ENCODE measurements at regions not wholly inside any gene's neighbourhood (a gene's known extent, or its start where the extent isn't known, plus 50 kb on each side); places are given as distances from the start of the nearest gene placed in this dataset.

- H2BK20ac ChIP-seq (ENCODE audit: low read depth, low read length, poor library complexity, severe bottlenecking): no peak overlapping the region
- no peak overlapping the region for H2BK5ac ChIP-seq (ENCODE audit: insufficient read length, low read length)
- no peak overlapping the region for H3K4me2 ChIP-seq (ENCODE audit: insufficient read depth, insufficient read length, low read length)
- H3K4me3 Mint-ChIP-seq: no peak overlapping the region
- no peak overlapping the region for H2AFZ ChIP-seq (ENCODE audit: low read length)
- H3K4ac ChIP-seq (ENCODE audit: low read depth, low read length): no peak overlapping the region
- H3K14ac ChIP-seq (ENCODE audit: insufficient read depth, low read length): no peak overlapping the region
- no peak overlapping the region for H3K9ac ChIP-seq (ENCODE audit: extremely low read depth, insufficient read length, low read length)
- H3K27me3 Mint-ChIP-seq (ENCODE audit: low read depth): no peaks in the 10 kb centered on the region; the same call in 1 of the 2 replicates
- H4K8ac ChIP-seq (replicated peaks; ENCODE audit: insufficient read length, low read depth, low read length): no peak overlapping the region
- no peak overlapping the region for H2AK5ac ChIP-seq (ENCODE audit: insufficient read length, low read length)
- H3K56ac ChIP-seq (ENCODE audit: insufficient read length, low read depth, low read length): no peak overlapping the region
- no peaks in the 10 kb centered on the region for H3K36me3 Mint-ChIP-seq (ENCODE audit: insufficient read depth in 1 of 3, low read depth in 3 of 3)
- no peak overlapping the region for H3K27ac ChIP-seq (ENCODE audit: insufficient read length, low read depth, low read length)
- no peak overlapping the region for H3T11ph ChIP-seq (ENCODE audit: low read length)
- H3K79me1 ChIP-seq (ENCODE audit: insufficient read depth, low read depth, low read length, poor library complexity, severe bottlenecking): no peaks in the 10 kb centered on the region
- H3K4me1 ChIP-seq (ENCODE audit: insufficient read depth, low read length): no peaks in the 10 kb centered on the region
- H3K27ac Mint-ChIP-seq: no peak overlapping the region
- H4K20me1 ChIP-seq (ENCODE audit: control insufficient read depth, insufficient read depth, insufficient read length): no peaks in the 10 kb centered on the region
- peaks cover 3 to 5% of the 10 kb centered on the region in 2 experiments; a peak in 2 of 4 replicates for H3K4me1 Mint-ChIP-seq
- TF ChIP-seq, protein P1, sequence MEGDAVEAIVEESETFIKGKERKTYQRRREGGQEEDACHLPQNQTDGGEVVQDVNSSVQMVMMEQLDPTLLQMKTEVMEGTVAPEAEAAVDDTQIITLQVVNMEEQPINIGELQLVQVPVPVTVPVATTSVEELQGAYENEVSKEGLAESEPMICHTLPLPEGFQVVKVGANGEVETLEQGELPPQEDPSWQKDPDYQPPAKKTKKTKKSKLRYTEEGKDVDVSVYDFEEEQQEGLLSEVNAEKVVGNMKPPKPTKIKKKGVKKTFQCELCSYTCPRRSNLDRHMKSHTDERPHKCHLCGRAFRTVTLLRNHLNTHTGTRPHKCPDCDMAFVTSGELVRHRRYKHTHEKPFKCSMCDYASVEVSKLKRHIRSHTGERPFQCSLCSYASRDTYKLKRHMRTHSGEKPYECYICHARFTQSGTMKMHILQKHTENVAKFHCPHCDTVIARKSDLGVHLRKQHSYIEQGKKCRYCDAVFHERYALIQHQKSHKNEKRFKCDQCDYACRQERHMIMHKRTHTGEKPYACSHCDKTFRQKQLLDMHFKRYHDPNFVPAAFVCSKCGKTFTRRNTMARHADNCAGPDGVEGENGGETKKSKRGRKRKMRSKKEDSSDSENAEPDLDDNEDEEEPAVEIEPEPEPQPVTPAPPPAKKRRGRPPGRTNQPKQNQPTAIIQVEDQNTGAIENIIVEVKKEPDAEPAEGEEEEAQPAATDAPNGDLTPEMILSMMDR (conservative IDR thresholded peaks at IDR 0.05): no peak
- H3K27me3 ChIP-seq (ENCODE audit: insufficient read depth, low read length): no peaks in the 10 kb centered on the region
- no peak for DNase-seq
- H3K9me3 ChIP-seq (ENCODE audit: control insufficient read depth, low read depth, low read length): no peaks in the 10 kb centered on the region
- H2BK120ac ChIP-seq (ENCODE audit: low read depth, low read length, poor library complexity, severe bottlenecking): no peak overlapping the region
- no peak overlapping the region for H3K18ac ChIP-seq (ENCODE audit: insufficient read length, low read depth, low read length)
- H3K9me3 Mint-ChIP-seq: no peaks in the 10 kb centered on the region
- no peak overlapping the region for H2BK12ac ChIP-seq (ENCODE audit: insufficient read length, low read depth, low read length)
- H4K91ac ChIP-seq (ENCODE audit: insufficient read length, low read depth, low read length): no peak overlapping the region
- H4K5ac ChIP-seq (ENCODE audit: insufficient read length, low read depth, low read length): no peak overlapping the region
- no peak overlapping the region for H3K23ac ChIP-seq (ENCODE audit: insufficient read length, low read depth, low read length)
- H3K23me2 ChIP-seq (ENCODE audit: insufficient read length, low read depth, low read length, poor library complexity, severe bottlenecking): no peaks in the 10 kb centered on the region
- WGBS (ENCODE audit: extremely low coverage, insufficient read length, low lambda C conversion rate): no CpG with 5 or more reads among the region's 2 CpGs
- no peaks in the 10 kb centered on the region for H3K79me2 ChIP-seq (ENCODE audit: insufficient read depth, low read length)
- H2BK15ac ChIP-seq (ENCODE audit: low read depth, low read length): no peak overlapping the region
Observed at GRCh38 chr9:27717991-27718390, 144.7 kb upstream of the C9orf72 start.

All from H9 (cell line).